Fibroblast of pulmonary artery (primary cell): ENCODE measurements at regions not wholly inside any gene's neighbourhood (a gene's known extent, or its start where the extent isn't known, plus 50 kb on each side); places are given as distances from the start of the nearest gene placed in this dataset.

ENCODE experiments used
- DNase-seq: peaks from one replicate; pipeline ENCODE4 v3.0.0-alpha.2; 2010; ENCODE audit warnings: low read depth
- H3K4me3 ChIP-seq: replicated peaks from 2 replicates; pipeline ENCODE4 v1.5.1; 2011; ENCODE audit warnings: low read depth, mild to moderate bottlenecking, control low read depth, low read length, moderate library complexity
- CTCF ChIP-seq: IDR thresholded peaks from 2 replicates; pipeline ENCODE4 v1.5.1; 2011; ENCODE audit warnings: mild to moderate bottlenecking, control low read depth, low read length, inconsistent platforms; ENCODE audit errors: missing control alignments

GRCh38 chr11:92843455-92843854 is 126.0 kb upstream of the MTNR1B start:
- no peak for DNase-seq
- no peak for TF ChIP-seq CTCF
- H3K4me3 ChIP-seq, result no peak overlapping the region

GRCh38 chr11:92844197-92844596 is 125.3 kb upstream of the MTNR1B start:
- TF ChIP-seq CTCF, result no peak
- H3K4me3 ChIP-seq, result no peak overlapping the region
- DNase-seq, result no peak

GRCh38 chr11:92845390-92845789 is 124.1 kb upstream of the MTNR1B start:
- TF ChIP-seq CTCF, result no peak
- H3K4me3 ChIP-seq, result no peak overlapping the region
- no peak for DNase-seq

- no peak overlapping the region for H3K4me3 ChIP-seq
- no peak for DNase-seq
- TF ChIP-seq CTCF, result no peak
Observed at GRCh38 chr11:92845805-92846204, 123.6 kb upstream of the MTNR1B start.

GRCh38 chr11:92846491-92847125 is 122.8 kb upstream of the MTNR1B start:
- no peak overlapping the region for H3K4me3 ChIP-seq
- DNase-seq, result no peak

GRCh38 chr11:92848578-92848977 is 120.9 kb upstream of the MTNR1B start:
- no peak overlapping the region for H3K4me3 ChIP-seq
- no peak for TF ChIP-seq CTCF
- no peak for DNase-seq

More at GRCh38 chr11:92846491-92847125, 122.8 kb upstream of the MTNR1B start:
- TF ChIP-seq CTCF, result no peak

- H3K4me3 ChIP-seq, result no peak overlapping the region
- no peak for TF ChIP-seq CTCF
- DNase-seq, result no peak
Observed at GRCh38 chr11:92850296-92850826, 119.1 kb upstream of the MTNR1B start.
